ENCODE measurements at regions not wholly inside any gene's neighbourhood (a gene's known extent, or its start where the extent isn't known, plus 50 kb on each side); places are given as distances from the start of the nearest gene placed in this dataset.

DNA sequence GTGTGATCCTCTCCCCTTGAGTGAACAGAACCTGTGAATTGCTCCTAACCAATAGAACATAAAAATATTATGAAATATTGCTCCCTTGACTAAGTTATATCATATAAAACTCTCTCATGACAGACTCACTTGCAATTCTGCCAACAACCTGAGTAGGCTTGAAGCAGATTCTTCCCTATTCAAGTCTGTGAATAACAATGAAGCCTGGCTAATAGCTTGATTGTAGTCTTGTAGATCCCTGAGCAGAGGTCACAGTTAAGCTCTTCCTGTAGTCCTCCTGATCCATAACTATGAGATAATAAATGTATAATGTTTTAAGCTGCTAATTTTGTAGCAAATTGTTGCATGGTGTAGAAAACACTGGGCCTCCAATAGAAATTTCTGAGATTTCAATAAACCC is 540.1 kb upstream of the TENM4 start:
- Histone ChIP-seq H3K9me1 (ENCODE audit: insufficient read depth, low read length) (no peaks in the 10 kb centered on the region), H3K4ac (ENCODE audit: low read depth, low read length) (no peak overlapping the region), H4K5ac (ENCODE audit: low read depth, low read length) (no peak overlapping the region), H3K9ac (ENCODE audit: low read depth, low read length) (no peak overlapping the region), H2AFZ (replicated peaks; ENCODE audit: low read length, poor library complexity) (no peak overlapping the region), H3K27ac (ENCODE audit: insufficient read depth, low read length) (no peak overlapping the region), H3K4me1 (ENCODE audit: control insufficient read depth, insufficient read depth, low read length) (no peaks in the 10 kb centered on the region), H2BK120ac (ENCODE audit: low read depth, low read length) (no peak overlapping the region), H2BK20ac (ENCODE audit: low read depth, low read length) (no peak overlapping the region), H2AK9ac (replicated peaks; ENCODE audit: low read depth, low read length, poor library complexity) (no peak overlapping the region), H3K4me2 (ENCODE audit: low read depth, low read length) (no peak overlapping the region), H3K23ac (ENCODE audit: low read depth, low read length) (no peak overlapping the region), H3K56ac (ENCODE audit: extremely low read depth, insufficient read depth, low read length) (no peak overlapping the region), H3K18ac (ENCODE audit: low read depth, low read length) (no peak overlapping the region), H4K20me1 (ENCODE audit: insufficient read depth, low read length) (no peaks in the 10 kb centered on the region), H3K36me3 (ENCODE audit: control insufficient read depth, insufficient read depth, low read length) (no peaks in the 10 kb centered on the region), H4K8ac (ENCODE audit: low read depth in 2 of 2, low read length in 2 of 2) (no peak overlapping the region), H3K9me3 (ENCODE audit: control insufficient read depth, insufficient read depth, low read length) (no peaks in the 10 kb centered on the region), H3K27me3 (ENCODE audit: control insufficient read depth, insufficient read depth, low read length) (no peaks in the 10 kb centered on the region; the same call in 1 of the 2 replicates), H3K14ac (replicated peaks; ENCODE audit: low read depth, low read length) (no peak overlapping the region), H2AK5ac (ENCODE audit: low read depth, low read length) (no peak overlapping the region), H2BK15ac (ENCODE audit: low read depth, low read length) (no peak overlapping the region), H3K79me1 (ENCODE audit: low read depth in 1 of 2, low read length in 2 of 2) (no peaks in the 10 kb centered on the region), H2BK5ac (ENCODE audit: low read depth, low read length, poor library complexity, severe bottlenecking) (no peak overlapping the region), H3K4me3 (ENCODE audit: insufficient read depth, low read depth, low read length) (no peak overlapping the region), H4K91ac (ENCODE audit: insufficient read depth, low read depth, low read length) (no peak overlapping the region)
- TF ChIP-seq, protein P1, sequence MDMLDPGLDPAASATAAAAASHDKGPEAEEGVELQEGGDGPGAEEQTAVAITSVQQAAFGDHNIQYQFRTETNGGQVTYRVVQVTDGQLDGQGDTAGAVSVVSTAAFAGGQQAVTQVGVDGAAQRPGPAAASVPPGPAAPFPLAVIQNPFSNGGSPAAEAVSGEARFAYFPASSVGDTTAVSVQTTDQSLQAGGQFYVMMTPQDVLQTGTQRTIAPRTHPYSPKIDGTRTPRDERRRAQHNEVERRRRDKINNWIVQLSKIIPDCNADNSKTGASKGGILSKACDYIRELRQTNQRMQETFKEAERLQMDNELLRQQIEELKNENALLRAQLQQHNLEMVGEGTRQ (IDR thresholded peaks at IDR 0.05; ENCODE audit: low read depth, low read length): no peak
- TF ChIP-seq MXI1 (IDR thresholded peaks at IDR 0.05; ENCODE audit: borderline replicate concordance, low read depth, low read length) (no peak), MAFK (IDR thresholded peaks at IDR 0.05; ENCODE audit: low read depth, low read length) (no peak), RFX5 (IDR thresholded peaks at IDR 0.05; ENCODE audit: low read depth, low read length) (no peak), BHLHE40 (IDR thresholded peaks at IDR 0.05; ENCODE audit: low read depth, low read length) (no peak), RAD21 (IDR thresholded peaks at IDR 0.05; ENCODE audit: low read length) (no peak), SMC3 (IDR thresholded peaks at IDR 0.05; ENCODE audit: low read depth, low read length) (no peak), NFE2L2 (IDR thresholded peaks at IDR 0.05; ENCODE audit: low read depth, low read length) (no peak), CEBPB (IDR thresholded peaks at IDR 0.05; ENCODE audit: low read depth, low read length) (no peak), ELK1 (IDR thresholded peaks at IDR 0.05; ENCODE audit: borderline replicate concordance, low read depth, low read length) (no peak), RCOR1 (IDR thresholded peaks at IDR 0.05; ENCODE audit: insufficient replicate concordance, low read length) (no peak)
- TF ChIP-seq, protein P2, sequence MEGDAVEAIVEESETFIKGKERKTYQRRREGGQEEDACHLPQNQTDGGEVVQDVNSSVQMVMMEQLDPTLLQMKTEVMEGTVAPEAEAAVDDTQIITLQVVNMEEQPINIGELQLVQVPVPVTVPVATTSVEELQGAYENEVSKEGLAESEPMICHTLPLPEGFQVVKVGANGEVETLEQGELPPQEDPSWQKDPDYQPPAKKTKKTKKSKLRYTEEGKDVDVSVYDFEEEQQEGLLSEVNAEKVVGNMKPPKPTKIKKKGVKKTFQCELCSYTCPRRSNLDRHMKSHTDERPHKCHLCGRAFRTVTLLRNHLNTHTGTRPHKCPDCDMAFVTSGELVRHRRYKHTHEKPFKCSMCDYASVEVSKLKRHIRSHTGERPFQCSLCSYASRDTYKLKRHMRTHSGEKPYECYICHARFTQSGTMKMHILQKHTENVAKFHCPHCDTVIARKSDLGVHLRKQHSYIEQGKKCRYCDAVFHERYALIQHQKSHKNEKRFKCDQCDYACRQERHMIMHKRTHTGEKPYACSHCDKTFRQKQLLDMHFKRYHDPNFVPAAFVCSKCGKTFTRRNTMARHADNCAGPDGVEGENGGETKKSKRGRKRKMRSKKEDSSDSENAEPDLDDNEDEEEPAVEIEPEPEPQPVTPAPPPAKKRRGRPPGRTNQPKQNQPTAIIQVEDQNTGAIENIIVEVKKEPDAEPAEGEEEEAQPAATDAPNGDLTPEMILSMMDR (conservative IDR thresholded peaks at IDR 0.05; ENCODE audit: low read depth, low read length): no peak
- dilution Hi-C loops (cut with HindIII; ENCODE audit: low sequenced_read_pairs, unreplicated experiment) (no loop called here), in situ Hi-C loops (cut with MboI; ENCODE audit: low sequenced_read_pairs) (no loop called here), intact Hi-C loops (cut with micrococcal nuclease) (no loop called here)
- POLR2A ChIA-PET (ENCODE audit: unreplicated experiment): no interaction called here
- BruUV-seq (replicated peaks): no TSS peak
- DNase-seq (no peak), ATAC-seq (ENCODE audit: low read depth) (no peak)
- CTCF ChIA-PET: interaction anchor here (1.8 kb wide), 1 partner anchor 7 kb away, joined by 5 read pairs; no protein-coding TSS in a partner anchor
